BLaER1 (cell line): ENCODE measurements at regions not wholly inside any gene's neighbourhood (a gene's known extent, or its start where the extent isn't known, plus 50 kb on each side); places are given as distances from the start of the nearest gene placed in this dataset.

ENCODE experiments used
- H3K27ac ChIP-seq: shearing (Covaris generic); formaldehyde crosslinking; 2 replicates; pipeline ENCODE4 v1.8.1; 2022
- H3K27me3 ChIP-seq: shearing (Covaris generic); formaldehyde crosslinking; 2 replicates; pipeline ENCODE4 v1.8.1; 2022
- H3K36me3 ChIP-seq: shearing (Covaris generic); formaldehyde crosslinking; 2 replicates; pipeline ENCODE4 v1.8.1; 2022
- H3K4me1 ChIP-seq: shearing (Covaris generic); formaldehyde crosslinking; 2 replicates; pipeline ENCODE4 v1.8.1; 2022
- H3K4me2 ChIP-seq: shearing (Covaris generic); formaldehyde crosslinking; 2 replicates; pipeline ENCODE4 v1.8.1; 2022
- H3K4me3 ChIP-seq: shearing (Covaris generic); formaldehyde crosslinking; 2 replicates; pipeline ENCODE4 v1.8.1; 2022
- H3K9ac ChIP-seq: shearing (Covaris generic); formaldehyde crosslinking; 2 replicates; pipeline ENCODE4 v1.8.1; 2022
- H3K9me3 ChIP-seq: shearing (Covaris generic); formaldehyde crosslinking; 2 replicates; pipeline ENCODE4 v1.8.1; 2022
- H4K20me1 ChIP-seq: shearing (Covaris generic); formaldehyde crosslinking; 2 replicates; pipeline ENCODE4 v1.8.1; 2022
- Cebpa-rat ChIP-seq: shearing (Covaris generic); IDR thresholded peaks from 2 replicates; pipeline ENCODE4 v1.8.1; 2022

DNA sequence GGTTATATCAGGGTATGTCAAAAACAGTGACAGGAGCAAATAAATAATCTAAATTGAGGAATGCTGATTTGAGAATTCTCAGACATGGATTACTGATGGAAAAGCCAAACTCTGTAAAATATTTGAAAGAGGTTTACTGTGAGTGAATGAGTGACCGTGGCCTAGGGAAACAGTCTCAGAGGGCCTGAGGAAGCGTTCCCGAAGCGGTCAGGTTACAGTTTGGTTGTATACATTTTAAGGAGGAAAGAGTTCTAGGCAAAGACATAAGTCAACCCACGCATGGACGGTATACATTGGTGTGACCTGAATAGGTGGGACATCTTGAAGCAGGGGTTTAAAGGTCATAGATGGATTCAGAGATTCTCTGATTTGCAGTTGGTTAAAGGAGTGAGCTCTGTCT is 771.7 kb downstream of the KCNJ18 start:
- Histone ChIP-seq H3K4me3 (no peak overlapping the region), H3K9me3 (no peaks in the 10 kb centered on the region), H3K4me1 (peaks cover 62% of the 10 kb centered on the region), H3K4me2 (peak overlapping the region; percentile 16), H3K36me3 (no peaks in the 10 kb centered on the region), H4K20me1 (no peaks in the 10 kb centered on the region), H3K27me3 (no peaks in the 10 kb centered on the region), H3K9ac (no peak overlapping the region), H3K27ac (no peak overlapping the region)
- TF ChIP-seq Cebpa-rat, result no peak

DNA sequence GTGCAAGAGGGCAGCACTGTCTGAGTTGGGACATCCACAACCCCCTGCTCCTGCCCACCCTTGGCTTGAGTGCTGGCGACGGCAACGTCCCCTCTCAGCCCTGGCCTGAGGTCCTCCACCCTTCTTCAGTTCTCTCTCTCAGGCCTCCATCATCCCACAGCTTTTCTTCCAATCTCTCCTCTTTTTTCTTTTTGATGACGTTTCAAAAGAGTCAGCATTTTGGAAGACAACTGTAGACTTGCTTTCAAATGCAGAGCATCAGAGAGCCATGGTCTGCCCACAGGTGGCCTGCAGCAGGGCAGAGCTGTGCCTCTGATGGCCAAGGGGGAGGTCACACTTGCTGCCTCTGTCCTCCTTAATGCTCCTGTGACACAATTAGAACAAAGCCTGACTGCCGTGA is 775.4 kb downstream of the KCNJ18 start:
- Histone ChIP-seq H3K9me3 (no peaks in the 10 kb centered on the region), H3K9ac (no peak overlapping the region), H3K4me2 (no peak overlapping the region), H3K27me3 (no peaks in the 10 kb centered on the region), H3K4me3 (no peak overlapping the region), H4K20me1 (no peaks in the 10 kb centered on the region), H3K4me1 (peaks cover 51% of the 10 kb centered on the region), H3K27ac (no peak overlapping the region), H3K36me3 (no peaks in the 10 kb centered on the region)
- TF ChIP-seq Cebpa-rat, result no peak

DNA sequence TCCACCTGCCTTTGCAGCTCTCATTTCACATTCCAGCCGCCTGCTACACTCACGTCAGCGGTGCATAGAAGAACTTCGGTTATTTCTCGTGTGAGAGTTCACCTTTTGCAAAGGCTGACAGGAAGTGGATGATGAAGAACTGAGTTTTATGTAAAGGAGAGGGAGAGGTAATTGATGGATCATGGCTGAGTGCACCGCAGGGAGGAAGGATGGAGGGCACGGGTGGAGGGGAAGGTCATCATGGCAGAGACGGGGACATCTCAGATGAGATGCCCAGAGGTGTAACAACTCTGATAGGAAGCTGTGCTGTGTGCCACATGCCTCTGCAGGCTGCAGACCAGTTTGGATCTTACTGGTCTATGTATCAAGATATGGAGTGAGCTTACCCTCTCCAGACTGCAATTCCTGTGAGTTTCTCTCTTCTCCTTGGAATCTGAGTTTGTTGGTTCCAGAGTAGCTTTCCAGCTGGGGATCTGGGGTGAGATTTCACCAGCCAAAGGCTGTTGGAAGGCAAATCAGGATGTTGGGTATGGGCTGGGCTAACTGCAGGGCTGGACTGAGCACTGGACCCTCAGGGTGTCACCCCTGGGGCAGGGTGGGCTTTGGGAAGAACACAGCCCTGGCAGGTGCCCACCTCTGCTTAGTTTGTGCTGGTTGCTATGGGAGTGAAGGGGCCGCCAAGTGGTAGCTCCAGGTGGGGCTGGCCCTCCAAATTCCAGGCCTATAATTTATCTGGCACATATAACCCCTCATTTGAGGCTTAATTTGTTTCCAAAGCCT is 777.0 kb downstream of the KCNJ18 start:
- no peak overlapping the region for H3K27ac ChIP-seq

DNA sequence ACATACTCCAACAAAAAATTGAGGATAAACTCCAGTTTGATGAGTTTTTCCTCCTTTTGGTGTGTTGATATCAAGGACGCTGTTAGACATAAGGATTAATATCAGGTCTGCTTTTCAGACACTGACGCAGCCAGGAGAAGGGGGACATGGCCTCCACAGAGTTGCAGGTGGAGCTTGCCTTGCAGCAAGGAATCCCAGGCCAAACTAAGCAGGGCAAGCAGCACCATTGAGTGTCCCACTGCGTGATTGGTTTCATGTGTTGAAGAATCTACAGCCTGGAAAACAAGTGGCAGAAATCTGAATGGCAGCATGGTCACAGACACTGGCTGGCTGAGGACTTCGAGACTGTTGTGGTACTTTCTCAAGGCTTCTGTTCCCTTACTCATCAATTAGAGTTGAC is 777.6 kb downstream of the KCNJ18 start:
- peak overlapping the region; percentile 64 for H3K4me2 ChIP-seq
- H3K4me1 ChIP-seq, result peaks cover 37% of the 10 kb centered on the region
- no peak overlapping the region for H3K9ac ChIP-seq
- no peak for TF ChIP-seq Cebpa-rat
- no peaks in the 10 kb centered on the region for H3K9me3 ChIP-seq
- H3K27ac ChIP-seq, result peak overlapping the region; percentile 60; the same call in 1 of the 2 replicates
- H3K27me3 ChIP-seq, result no peaks in the 10 kb centered on the region
- H3K36me3 ChIP-seq, result no peaks in the 10 kb centered on the region
- no peaks in the 10 kb centered on the region for H4K20me1 ChIP-seq
- H3K4me3 ChIP-seq, result no peak overlapping the region

More for the DNA sequence above, 777.0 kb downstream of the KCNJ18 start:
- Histone ChIP-seq H4K20me1 (no peaks in the 10 kb centered on the region), H3K4me1 (peaks cover 37% of the 10 kb centered on the region), H3K9me3 (no peaks in the 10 kb centered on the region), H3K36me3 (no peaks in the 10 kb centered on the region), H3K4me2 (peak overlapping the region; percentile 64; the same call in 1 of the 2 replicates), H3K27me3 (no peaks in the 10 kb centered on the region), H3K4me3 (no peak overlapping the region), H3K9ac (no peak overlapping the region)
- no peak for TF ChIP-seq Cebpa-rat

DNA sequence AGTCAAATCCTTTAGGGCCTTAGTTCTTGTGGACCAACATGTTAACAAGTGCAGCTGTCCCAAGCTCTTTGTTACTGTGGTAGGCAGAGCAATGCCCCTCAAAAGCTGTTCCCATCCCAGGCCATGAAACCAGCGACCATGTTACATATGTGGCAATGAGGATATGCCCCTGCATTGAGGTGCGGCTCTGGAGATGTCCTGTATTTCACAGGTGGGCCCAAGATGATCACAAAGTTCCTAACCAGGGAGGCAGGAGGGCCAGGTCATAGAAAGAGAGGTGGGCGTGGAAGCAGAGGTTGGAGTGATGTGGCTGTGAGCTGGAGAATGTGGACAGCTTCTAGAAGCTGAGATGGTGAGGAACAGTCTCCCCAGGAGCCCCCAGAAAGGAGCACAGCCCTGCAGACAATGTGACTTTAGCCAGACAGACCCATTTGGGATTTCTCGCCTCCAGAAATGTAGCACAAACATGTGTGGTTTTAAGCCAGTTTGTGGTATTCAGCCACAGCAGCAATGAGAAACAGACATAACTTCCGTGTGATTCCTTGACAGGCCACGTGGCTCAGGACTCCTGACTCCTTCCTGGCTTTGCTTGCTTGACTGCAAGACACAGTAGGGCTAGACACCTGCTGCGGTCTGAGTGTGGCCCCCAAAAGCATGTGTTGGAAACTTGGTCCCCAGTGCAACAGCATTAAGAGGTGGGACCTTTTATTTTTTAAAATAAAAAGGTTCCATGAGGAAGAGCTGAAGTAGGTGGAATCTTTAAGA is 778.3 kb downstream of the KCNJ18 start:
- Histone ChIP-seq H3K36me3 (no peaks in the 10 kb centered on the region), H3K27ac (peak overlapping the region; percentile 60), H3K4me1 (peaks cover 37% of the 10 kb centered on the region), H3K9ac (no peak overlapping the region), H3K4me2 (peak overlapping the region; percentile 64), H4K20me1 (no peaks in the 10 kb centered on the region), H3K9me3 (no peaks in the 10 kb centered on the region), H3K4me3 (no peak overlapping the region), H3K27me3 (no peaks in the 10 kb centered on the region)
- no peak for TF ChIP-seq Cebpa-rat

DNA sequence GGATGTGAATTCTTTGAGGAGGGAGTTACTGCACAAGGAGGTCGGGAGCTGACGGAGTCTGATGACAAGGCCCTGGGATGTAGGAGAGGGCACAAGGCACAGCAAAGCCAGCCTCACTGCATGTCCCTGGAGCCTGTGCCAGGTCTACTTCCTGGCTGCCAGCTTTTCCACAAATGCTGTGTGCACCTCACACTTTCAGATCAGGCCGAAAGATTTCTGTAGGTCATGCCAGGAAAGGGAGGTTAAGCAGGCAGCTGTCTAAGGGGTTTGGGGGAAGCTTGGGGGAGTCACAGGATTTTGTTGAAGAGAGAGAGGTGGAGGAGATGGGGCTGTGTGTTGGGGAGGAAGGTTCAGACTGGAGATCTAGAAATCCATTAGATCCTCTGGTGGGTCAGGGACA is 792.5 kb downstream of the KCNJ18 start:
- H3K27ac ChIP-seq, result no peak overlapping the region

DNA sequence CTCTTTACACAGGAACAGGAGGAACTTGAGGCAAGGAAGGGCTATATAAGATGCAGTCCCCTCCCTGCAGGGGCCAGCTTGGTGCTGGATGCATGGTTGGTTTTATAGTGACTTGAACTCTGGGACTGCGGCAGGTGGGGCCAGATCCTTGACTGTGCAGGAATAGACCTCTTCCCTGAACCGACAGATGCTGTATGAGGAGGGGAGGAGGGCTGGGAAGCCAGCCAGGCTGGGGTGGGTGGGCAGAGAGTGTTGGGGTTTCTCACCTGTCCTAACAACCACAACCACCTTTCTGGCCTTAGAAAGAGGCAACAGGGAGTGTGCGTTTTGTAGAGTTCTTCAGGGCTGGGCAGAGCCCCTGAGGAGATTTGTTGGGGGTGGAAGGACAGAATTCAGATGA is 798.1 kb downstream of the KCNJ18 start:
- Histone ChIP-seq H3K4me1 (no peaks in the 10 kb centered on the region), H4K20me1 (no peaks in the 10 kb centered on the region), H3K4me3 (no peak overlapping the region), H3K4me2 (no peak overlapping the region), H3K9ac (no peak overlapping the region), H3K36me3 (no peaks in the 10 kb centered on the region), H3K27ac (no peak overlapping the region), H3K9me3 (peaks cover 16% of the 10 kb centered on the region), H3K27me3 (no peaks in the 10 kb centered on the region)
- TF ChIP-seq Cebpa-rat, result no peak

More for the DNA sequence above, 792.5 kb downstream of the KCNJ18 start:
- Histone ChIP-seq H3K4me3 (no peak overlapping the region), H3K9me3 (peaks cover 16% of the 10 kb centered on the region), H3K9ac (no peak overlapping the region), H3K36me3 (no peaks in the 10 kb centered on the region), H3K27me3 (no peaks in the 10 kb centered on the region), H4K20me1 (no peaks in the 10 kb centered on the region), H3K4me1 (no peaks in the 10 kb centered on the region), H3K4me2 (no peak overlapping the region)
- no peak for TF ChIP-seq Cebpa-rat

DNA sequence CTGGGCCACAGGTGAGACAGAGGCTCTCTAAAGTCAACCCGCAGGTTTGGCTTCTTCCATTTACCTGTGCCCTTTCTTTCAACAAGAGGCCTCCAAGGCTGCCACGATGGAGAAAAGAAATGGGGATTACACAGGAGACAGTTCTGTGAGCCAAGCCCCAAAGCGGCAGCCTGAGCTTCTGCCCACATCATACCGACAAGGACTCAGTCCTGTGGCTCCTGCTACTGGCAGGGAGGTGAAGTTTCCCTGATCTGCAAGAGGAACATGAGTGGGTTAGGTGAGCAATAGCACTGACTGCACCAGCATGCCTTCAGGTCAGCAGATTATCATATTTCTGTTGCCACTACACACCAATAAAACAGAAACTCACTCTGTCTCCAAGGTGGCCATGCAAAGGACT is 800.0 kb downstream of the KCNJ18 start:
- H3K9ac ChIP-seq, result no peak overlapping the region
- H3K36me3 ChIP-seq, result no peaks in the 10 kb centered on the region
- no peak for TF ChIP-seq Cebpa-rat
- no peaks in the 10 kb centered on the region for H3K27me3 ChIP-seq
- H3K4me1 ChIP-seq, result no peaks in the 10 kb centered on the region
- H3K27ac ChIP-seq, result no peak overlapping the region
- H3K9me3 ChIP-seq, result peaks cover 8% of the 10 kb centered on the region
- H3K4me2 ChIP-seq, result no peak overlapping the region
- no peak overlapping the region for H3K4me3 ChIP-seq
- H4K20me1 ChIP-seq, result no peaks in the 10 kb centered on the region

DNA sequence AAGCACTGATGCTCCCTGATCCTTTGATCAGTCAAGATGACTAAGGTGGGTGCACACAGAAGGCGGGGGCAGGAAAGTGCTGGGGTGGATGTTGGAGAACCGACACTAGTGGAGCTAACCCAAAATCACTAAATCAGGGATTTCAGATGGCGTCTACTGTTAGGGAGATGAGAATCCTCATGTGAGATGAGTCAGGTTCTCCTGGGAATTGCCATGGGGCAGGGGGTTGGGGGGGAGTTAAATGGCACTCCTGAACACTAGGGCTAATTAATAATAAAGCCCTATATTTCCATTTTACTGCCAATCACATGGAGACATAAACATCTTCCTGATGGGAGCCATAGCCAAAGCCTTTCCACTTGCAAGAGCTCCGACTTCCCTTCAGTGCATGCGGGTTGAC is 804.1 kb downstream of the KCNJ18 start:
- Histone ChIP-seq H3K36me3 (no peaks in the 10 kb centered on the region), H4K20me1 (no peaks in the 10 kb centered on the region), H3K4me1 (no peaks in the 10 kb centered on the region), H3K9ac (no peak overlapping the region), H3K4me3 (no peak overlapping the region), H3K4me2 (no peak overlapping the region), H3K9me3 (no peaks in the 10 kb centered on the region), H3K27me3 (no peaks in the 10 kb centered on the region), H3K27ac (no peak overlapping the region)
- TF ChIP-seq Cebpa-rat, result no peak

DNA sequence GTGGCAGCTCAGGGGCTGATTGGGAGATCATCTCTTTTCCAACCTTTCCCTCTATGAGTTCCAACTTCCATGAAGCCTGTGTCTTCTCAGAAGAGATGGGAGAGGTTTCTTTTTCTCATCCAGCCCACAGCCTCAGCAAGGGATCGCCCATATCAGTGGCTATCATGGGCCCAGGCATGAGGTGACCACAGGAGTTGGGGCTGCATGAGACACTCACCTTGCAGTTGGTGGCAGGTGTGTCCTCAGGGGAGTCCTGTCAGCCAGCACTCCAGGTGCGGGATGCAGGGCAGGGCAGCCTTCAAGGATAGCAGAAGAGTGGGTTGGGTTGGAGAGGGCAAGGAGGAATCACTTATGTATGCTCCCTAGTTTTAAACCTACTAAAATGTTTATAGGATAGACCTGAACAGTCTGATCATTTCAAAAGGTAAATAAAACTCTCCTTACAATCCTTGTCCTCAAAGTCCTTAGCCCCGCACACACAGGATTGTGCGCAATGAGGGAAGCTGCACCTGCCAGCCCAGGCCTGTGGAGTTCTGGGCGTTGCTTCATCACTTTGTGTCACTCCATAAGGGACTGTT is 811.1 kb downstream of the KCNJ18 start:
- no peak overlapping the region for H3K9ac ChIP-seq
- H3K9me3 ChIP-seq, result peaks cover 12% of the 10 kb centered on the region
- peaks cover 9% of the 10 kb centered on the region; the same call in 1 of the 2 replicates for H3K4me1 ChIP-seq
- H4K20me1 ChIP-seq, result no peaks in the 10 kb centered on the region
- no peak overlapping the region for H3K27ac ChIP-seq
- no peak overlapping the region for H3K4me3 ChIP-seq
- H3K36me3 ChIP-seq, result no peaks in the 10 kb centered on the region
- no peak for TF ChIP-seq Cebpa-rat
- no peak overlapping the region for H3K4me2 ChIP-seq
- H3K27me3 ChIP-seq, result no peaks in the 10 kb centered on the region
